OCI-M2 (cell line): ENCODE measurements at regions not wholly inside any gene's neighbourhood (a gene's known extent, or its start where the extent isn't known, plus 50 kb on each side); places are given as distances from the start of the nearest gene placed in this dataset.

Experiments used
- DNase-seq: peaks from one replicate; lab custom pipeline; 2025; ENCODE audit not compliant: unreplicated experiment; lab: John Stamatoyannopoulos, UW

DNA sequence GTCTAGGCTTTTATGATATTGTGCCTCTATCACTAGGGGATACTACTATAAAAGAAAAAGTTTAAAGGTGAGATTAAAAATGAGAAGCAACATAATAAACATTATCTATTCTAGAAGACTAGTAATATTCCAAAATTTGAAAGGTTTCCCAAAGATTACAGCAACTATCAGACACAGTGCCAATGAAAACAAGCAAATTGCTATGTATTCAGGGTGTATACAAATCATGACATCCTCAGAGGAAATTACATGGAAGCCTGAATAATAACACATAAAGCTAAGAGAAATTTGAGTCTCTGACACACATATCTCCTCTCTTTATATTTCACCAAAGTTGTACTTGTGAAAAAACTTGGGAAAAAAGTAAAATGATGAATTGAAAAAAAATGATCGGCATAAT, 327.0 kb downstream of the SEC23A start:
- DNase-seq: no peak

DNA sequence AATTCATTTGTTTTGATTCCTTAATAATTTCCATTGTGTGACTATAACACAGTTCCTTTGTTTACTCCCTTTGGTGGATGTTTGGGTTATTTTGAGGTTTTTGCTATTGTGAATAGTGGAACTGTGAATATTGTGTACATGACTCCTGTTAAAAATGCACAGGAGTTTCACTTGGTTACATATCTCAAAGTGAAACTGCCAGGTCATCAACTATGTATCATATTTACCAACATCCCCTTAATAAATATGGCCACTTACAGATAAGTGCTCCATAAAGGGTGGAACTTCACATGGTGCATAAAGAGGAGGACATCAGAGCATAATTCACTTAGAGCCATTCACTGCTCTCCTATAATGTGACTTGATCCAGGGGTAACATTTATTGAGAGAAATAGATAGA, 328.9 kb downstream of the SEC23A start:
- no peak for DNase-seq

DNA sequence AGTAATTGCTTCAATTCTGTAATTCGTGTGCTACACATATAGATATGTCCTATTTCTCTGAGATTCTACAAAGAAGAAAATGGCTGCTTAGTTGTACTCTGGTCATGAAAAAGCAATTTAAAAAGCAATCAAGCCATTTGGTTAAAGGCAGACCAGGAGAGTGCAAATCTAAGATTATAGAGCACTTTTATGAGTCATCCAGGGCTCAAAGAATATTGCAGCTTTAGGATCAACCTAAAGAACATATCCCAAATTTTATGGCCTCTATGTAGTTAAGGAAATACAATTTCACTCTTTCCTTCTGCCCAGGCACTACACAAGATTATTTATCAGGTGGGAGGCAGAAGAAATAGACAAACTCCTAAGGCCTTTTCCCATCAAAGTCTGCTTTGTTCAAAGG, 332.8 kb downstream of the SEC23A start:
- DNase-seq: no peak

DNA sequence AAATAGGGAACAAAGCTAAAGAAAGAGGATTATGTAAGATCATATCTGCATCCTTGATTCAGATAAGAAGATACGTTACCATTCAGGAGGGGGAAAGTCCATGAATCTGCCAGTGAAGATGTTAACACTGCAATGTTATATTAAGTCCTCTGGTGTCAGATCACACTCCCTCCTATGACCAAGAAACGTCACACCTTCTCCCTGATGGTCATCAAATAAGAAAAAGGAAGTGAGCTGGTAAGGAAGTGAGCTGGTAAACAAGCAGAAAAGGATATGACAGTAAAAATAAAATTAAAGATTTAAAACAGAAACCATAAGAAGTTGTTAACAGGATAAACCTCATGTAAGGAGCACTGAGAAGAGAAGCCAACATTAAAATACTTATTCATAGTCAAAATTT, 340.2 kb downstream of the SEC23A start:
- no peak for DNase-seq

DNA sequence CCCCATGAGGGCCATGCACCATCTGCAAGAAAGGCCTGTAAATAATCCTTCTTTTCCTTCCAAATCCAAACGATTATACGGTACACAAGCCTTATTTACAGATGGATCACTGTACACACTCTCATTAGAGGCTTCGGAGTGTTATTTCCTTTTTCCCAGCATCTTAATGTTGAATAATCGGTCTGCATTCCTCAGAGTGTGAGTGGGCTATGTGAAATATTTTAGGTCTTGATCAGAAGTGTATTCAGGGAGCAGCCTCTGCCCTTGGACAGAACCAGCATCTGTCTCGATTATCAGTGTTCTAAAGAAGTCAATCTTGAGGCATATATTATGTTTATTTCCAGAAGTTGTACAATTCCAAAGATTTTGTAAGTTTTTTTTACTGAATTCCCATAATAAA, 340.6 kb downstream of the SEC23A start:
- DNase-seq: no peak

DNA sequence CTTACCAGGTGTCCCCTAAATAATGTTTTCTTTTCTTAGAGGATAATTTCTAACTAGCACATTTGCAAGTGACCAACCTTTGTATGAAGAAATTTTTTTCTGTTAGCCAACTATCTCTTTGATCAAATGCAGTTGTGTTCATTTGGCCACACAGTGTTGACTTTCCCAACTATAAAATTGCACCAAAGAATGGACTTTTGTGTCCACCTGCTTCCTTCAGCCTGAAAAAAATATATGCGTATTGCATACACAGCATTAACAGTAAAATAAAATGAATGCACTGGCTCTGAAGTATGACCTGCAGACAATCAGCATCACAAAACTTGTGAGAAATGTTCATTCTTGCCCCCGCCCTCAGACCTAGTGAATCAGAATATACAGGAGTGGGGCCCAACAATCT, 342.0 kb downstream of the SEC23A start:
- no peak for DNase-seq

DNA sequence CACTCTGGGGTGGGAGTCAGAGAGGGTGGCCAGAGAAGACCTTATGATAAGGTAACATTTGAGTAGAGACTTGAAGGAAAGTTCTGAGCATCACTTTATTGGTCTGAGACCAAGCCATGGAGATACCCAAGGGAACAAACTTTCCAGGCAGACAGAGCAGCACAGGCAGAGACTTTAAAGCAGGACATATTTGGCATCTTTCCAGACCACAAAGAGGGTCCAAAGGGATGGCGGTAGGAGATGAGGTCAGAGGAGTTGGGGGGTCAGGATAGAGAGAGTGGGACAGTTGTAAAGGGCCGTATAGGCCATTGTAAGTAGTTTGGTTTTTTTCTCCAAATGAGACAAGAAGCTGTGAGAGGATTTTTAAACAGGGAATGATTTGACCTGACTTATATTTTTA, 344.4 kb downstream of the SEC23A start:
- no peak for DNase-seq

DNA sequence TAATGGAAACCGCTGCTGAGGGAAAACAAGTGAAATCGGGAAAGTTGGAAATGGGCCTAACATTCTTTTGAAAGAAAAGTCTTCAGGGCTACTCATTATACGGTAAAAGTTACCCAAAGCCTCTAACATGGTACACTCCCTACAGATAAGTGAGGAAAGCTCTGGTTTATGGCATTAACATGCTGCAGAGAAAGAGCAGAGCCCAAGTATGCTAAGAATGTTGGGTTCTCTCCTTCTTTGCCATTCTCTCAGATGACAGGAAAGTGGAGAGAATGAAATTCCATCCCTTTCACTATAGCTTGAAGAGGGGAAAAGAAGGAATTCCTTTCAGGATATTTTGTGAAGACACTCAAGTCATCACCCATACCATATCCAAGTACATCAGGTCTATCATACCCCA, 348.0 kb downstream of the SEC23A start:
- no peak for DNase-seq

DNA sequence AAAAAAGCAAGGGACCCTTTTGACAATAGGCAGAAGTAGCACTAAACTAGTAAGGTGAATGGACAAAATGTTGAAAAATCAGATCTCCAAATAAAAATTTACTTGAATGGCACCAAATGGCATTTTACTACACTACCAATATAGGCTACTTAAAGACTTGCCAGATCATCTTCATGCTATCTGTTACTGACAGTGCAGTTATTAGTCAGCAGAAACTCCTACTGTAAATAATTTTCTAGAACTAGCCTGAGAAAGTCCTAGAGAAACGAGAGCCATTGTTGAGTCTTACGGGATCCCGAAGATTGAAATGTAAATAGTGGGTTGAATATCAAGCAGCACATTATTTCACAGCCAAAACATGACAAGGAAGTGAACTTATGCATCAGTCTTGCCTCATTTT, 350.3 kb downstream of the SEC23A start:
- no peak for DNase-seq

GRCh38 chr14:38752341-38752740, 350.7 kb downstream of the SEC23A start:
- DNase-seq: no peak

DNA sequence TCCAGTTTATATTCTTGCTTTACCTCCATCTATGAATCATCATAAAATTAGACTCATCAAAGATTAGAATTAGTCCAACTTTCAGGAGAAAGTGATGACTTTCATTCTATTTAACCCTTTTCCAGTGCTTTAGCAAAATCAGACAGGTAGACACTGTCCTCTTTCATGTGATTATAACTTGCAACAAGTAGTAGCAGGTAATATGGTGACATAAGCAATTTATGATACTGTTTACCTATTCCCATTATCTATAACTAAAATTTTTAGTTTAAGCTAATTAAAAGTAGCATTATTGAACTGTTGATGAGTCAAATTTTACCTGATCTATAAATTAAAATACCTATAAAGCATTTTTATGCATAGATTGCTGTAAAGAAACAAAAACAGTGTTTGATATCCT, 351.6 kb downstream of the SEC23A start:
- no peak for DNase-seq

DNA sequence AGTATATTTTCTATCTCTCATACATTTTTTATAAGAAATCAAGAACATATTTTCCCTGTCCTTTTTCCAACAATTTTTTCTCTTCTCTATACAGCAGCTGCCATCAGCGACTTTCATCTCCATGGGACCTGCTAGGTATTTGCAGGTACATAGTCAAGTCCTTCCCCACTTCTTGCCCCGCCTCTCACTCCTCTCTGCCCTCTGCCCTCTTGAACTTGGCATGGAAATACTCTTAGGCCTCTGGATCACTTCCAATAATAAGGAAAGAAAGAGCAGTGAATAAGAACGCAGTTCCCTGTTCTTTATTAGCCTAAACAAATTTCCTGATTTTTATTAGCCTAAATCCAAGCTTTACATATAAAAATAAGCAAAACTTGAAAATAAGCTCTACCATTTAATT, 353.1 kb downstream of the SEC23A start:
- no peak for DNase-seq

DNA sequence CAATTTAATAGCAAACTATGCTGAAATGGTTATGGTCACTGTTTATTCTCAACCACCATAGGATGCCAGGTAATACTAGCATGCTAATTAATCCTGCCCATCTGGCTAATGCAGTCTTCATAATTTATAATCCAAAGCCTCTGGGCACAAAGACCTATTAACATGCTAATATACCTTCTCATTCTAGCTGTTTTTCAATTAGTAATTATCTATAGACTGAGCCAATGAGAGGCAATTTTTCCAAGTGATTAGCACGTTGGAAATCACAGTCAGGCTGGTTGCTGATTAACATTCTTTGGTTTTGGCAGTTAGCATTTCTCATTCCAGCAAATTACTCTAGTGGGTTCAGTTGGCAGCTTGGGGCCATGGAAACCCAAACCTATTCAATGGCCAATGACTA, 357.2 kb downstream of the SEC23A start:
- DNase-seq: no peak

- no peak for DNase-seq
These were observed 359.0 kb downstream of the SEC23A start for GRCh38 chr14:38743966-38744584.

DNA sequence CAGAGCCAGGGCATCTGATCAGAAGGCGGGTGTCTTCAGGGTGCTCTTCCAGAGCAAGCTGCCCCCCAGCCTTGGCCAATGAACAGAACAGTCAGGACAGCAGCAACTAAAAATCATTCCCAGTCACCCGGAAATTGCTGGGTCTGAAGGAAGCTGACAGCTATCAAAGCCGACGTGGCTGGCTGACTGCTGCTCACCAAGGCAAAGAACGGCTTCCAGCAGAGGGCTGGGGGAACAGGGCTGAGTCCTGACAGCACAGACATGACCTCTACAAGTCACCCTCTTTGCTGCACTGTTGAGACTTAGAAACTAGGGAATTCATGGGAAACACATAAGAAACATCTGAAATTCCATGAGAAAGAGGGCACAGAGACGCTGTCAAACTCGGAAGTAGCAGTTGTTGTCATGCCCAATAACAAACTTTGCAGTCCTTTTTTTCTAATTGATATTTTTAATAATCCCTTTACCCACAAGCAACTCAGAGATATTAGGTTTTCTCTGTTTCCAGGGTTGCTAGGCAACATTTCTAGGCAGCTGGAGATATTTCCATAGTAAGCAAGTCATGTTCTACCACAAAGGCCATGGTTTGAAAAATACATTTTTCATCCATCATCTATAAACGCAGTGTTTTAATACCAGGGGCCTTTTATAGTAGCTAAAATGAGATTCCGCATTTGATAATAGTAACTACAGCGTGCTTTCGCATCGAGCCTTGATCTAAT, 365.2 kb downstream of the SEC23A start:
- no peak for DNase-seq

DNA sequence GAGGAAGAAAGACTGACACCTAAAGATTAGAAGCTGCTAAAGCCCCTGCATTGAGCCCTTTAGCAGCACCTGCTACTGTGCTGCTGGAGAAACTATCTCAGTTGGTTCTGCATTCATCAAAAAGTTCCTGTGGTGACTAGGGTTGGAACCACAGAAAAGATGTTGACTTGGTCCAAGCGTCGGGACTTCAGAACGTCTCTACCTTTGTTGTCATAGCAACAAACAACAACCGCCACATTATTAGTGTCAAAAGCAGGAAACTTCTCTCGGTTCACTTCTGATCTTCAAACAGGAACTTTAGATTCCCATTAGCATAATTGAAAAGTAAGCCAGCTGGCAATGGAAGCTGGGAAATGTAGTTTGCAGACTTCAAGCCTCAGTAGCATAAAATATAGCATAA, 368.0 kb downstream of the SEC23A start:
- DNase-seq: no peak

- DNase-seq: no peak
These were observed 371.1 kb downstream of the SEC23A start for GRCh38 chr14:38731962-38732361.

GRCh38 chr14:38730420-38730819, 372.6 kb downstream of the SEC23A start:
- DNase-seq: no peak

- DNase-seq: no peak
These were observed 375.3 kb downstream of the SEC23A start for GRCh38 chr14:38727731-38728130.

GRCh38 chr14:38724621-38725020, 378.4 kb downstream of the SEC23A start:
- no peak for DNase-seq

DNA sequence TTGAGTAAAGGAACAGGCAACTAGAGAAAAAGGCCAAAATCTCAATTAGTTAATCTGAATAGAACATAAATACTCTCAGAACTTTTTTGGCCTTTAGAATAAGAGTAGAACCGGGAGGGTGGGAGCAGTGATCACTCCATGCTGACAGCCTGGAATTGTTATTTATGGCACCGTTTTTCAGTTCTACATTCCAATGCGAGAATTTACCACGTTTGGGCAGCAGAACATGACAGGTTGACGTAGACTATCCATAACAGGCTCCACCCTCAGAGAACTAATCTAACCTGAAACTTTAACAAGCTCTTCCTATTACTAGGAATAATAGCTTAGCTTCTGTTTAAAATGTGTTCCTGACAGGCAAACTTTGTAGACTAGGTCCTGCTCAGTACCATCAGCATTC, 379.1 kb downstream of the SEC23A start:
- no peak for DNase-seq

- no peak for DNase-seq
These were observed 379.8 kb downstream of the SEC23A start for GRCh38 chr14:38723277-38723676.

DNA sequence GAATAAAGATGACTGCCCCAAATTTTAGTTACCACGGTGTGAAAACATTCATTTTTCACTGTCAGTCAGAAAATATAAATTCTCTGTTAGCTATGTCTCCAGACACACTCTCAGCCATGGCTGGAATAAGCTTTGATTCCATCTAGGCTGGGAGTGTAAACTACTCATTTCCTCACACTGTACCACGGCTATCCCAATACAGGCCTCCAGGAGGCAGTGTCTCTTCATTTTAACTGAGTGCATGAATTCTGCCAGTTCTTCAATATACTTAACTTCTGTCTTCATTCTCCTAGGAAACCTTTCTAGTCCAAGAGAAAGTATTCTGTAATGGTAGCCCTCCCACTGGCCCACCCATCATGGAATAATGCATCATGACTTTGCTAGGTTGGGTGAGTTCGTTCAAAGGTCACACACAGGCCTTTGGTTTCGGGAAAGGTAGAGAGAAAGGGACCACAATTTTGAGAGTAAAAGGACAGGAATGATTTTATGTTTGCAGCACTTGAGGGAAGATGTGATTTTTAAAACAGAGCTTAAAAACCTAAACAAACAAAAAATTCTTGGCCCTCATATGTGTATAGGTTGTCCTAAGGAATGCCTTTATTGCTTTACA, 381.1 kb downstream of the SEC23A start:
- no peak for DNase-seq
